ENCODE measurements at regions not wholly inside any gene's neighbourhood (a gene's known extent, or its start where the extent isn't known, plus 50 kb on each side); places are given as distances from the start of the nearest gene placed in this dataset.

- TF ChIP-seq FOXK2 (IDR thresholded peaks at IDR 0.05) (no peak), TARDBP (IDR thresholded peaks at IDR 0.05) (no peak), FOXA1 (IDR thresholded peaks at IDR 0.05) (no peak), ZNF384 (IDR thresholded peaks at IDR 0.05) (no peak), SP1 (IDR thresholded peaks at IDR 0.05) (no peak), SUZ12 (IDR thresholded peaks at IDR 0.05) (no peak), ELF4 (IDR thresholded peaks at IDR 0.05) (no peak), FOXM1 (IDR thresholded peaks at IDR 0.05; ENCODE audit: borderline replicate concordance) (no peak), ARNT (IDR thresholded peaks at IDR 0.05) (no peak), L3MBTL2 (conservative IDR thresholded peaks at IDR 0.05) (no peak), NFRKB (IDR thresholded peaks at IDR 0.05) (no peak), BHLHE40 (IDR thresholded peaks at IDR 0.05; ENCODE audit: borderline replicate concordance) (no peak), CTBP1 (IDR thresholded peaks at IDR 0.05; ENCODE audit: borderline replicate concordance) (no peak), PKNOX1 (IDR thresholded peaks at IDR 0.05) (no peak)
Measured at GRCh38 chr11:33946930-33947329, 55.1 kb upstream of the LMO2 start.

All from HEK293T (cell line).